Muscle layer of colon (tissue), 2 donors: ENCODE measurements at regions not wholly inside any gene's neighbourhood (a gene's known extent, or its start where the extent isn't known, plus 50 kb on each side); places are given as distances from the start of the nearest gene placed in this dataset.
"Not testable (repeated sequence)": the region's sequence is repeated elsewhere in the genome, so short reads cannot be mapped to it uniquely, and the experiment has no call there.

ENCODE experiments used
- H3K27ac ChIP-seq: one replicate; pipeline ENCODE4 v1.7.0; 2013; ENCODE audit warnings: low read depth, mild to moderate bottlenecking, low read length, moderate library complexity
- H3K27me3 ChIP-seq, 2 donors: one replicate each; pipeline ENCODE4 v1.7.0; 2013; ENCODE audit warnings: low read length in 2 of 2, mild to moderate bottlenecking in 2 of 2; ENCODE audit not compliant: insufficient read depth in 2 of 2, control insufficient read depth in 1 of 2
- H3K36me3 ChIP-seq: one replicate; pipeline ENCODE4 v1.7.0; 2013; ENCODE audit warnings: mild to moderate bottlenecking, low read length; ENCODE audit not compliant: insufficient read depth
- H3K4me1 ChIP-seq: one replicate; pipeline ENCODE4 v1.7.0; 2013; ENCODE audit warnings: mild to moderate bottlenecking, low read length; ENCODE audit not compliant: insufficient read depth
- H3K4me3 ChIP-seq, 2 donors: one replicate each; pipeline ENCODE4 v1.7.0; 2013; ENCODE audit warnings: low read length in 2 of 2, low read depth in 1 of 2, mild to moderate bottlenecking in 1 of 2, moderate library complexity in 1 of 2
- H3K9ac ChIP-seq: one replicate; pipeline ENCODE4 v1.7.0; 2013; ENCODE audit warnings: low read length
- H3K9me3 ChIP-seq: one replicate; pipeline ENCODE4 v1.7.0; 2013; ENCODE audit warnings: mild to moderate bottlenecking, low read length
- donor health status: abdominal sarcoma.
- donor health status: Adenocarcinoma of cecum.

- H3K27me3 ChIP-seq, H3K9ac ChIP-seq, H3K36me3 ChIP-seq, H3K9me3 ChIP-seq, H3K27ac ChIP-seq, H3K4me1 ChIP-seq, H3K4me3 ChIP-seq: not testable (repeated sequence)
These were observed 102.8 kb upstream of the KCNMA1 start for GRCh38 chr10:77740396-77740795.

- no peak overlapping the region for H3K27ac ChIP-seq
- H3K4me3 ChIP-seq = no peak overlapping the region
- H3K36me3 ChIP-seq = no peaks in the 10 kb centered on the region
- H3K9me3 ChIP-seq = no peaks in the 10 kb centered on the region
- no peak overlapping the region for H3K9ac ChIP-seq
- no peaks in the 10 kb centered on the region for H3K4me1 ChIP-seq
- H3K27me3 ChIP-seq = no peaks in the 10 kb centered on the region
These were observed 101.0 kb upstream of the KCNMA1 start for GRCh38 chr10:77738496-77739158.

GRCh38 chr10:77737608-77738007 is 100.0 kb upstream of the KCNMA1 start:
- Histone ChIP-seq H3K4me3 (no peak overlapping the region), H3K36me3 (no peaks in the 10 kb centered on the region), H3K9me3 (no peaks in the 10 kb centered on the region), H3K4me1 (no peaks in the 10 kb centered on the region), H3K9ac (no peak overlapping the region), H3K27me3 (no peaks in the 10 kb centered on the region), H3K27ac (no peak overlapping the region)

- not testable (repeated sequence) for H3K4me1 ChIP-seq, H3K9ac ChIP-seq, H3K36me3 ChIP-seq, H3K9me3 ChIP-seq, H3K27me3 ChIP-seq, H3K4me3 ChIP-seq, H3K27ac ChIP-seq
These were observed 97.5 kb upstream of the KCNMA1 start for GRCh38 chr10:77735136-77735535.

GRCh38 chr10:77732213-77733003 is 94.8 kb upstream of the KCNMA1 start:
- Histone ChIP-seq H3K4me1 (no peaks in the 10 kb centered on the region), H3K27me3 (no peaks in the 10 kb centered on the region), H3K9me3 (no peaks in the 10 kb centered on the region), H3K4me3 (no peak overlapping the region), H3K36me3 (no peaks in the 10 kb centered on the region), H3K27ac (no peak overlapping the region), H3K9ac (no peak overlapping the region)

- H3K9me3 ChIP-seq = no peaks in the 10 kb centered on the region
- no peaks in the 10 kb centered on the region for H3K4me1 ChIP-seq
- no peaks in the 10 kb centered on the region for H3K27me3 ChIP-seq
- no peak overlapping the region for H3K27ac ChIP-seq
- no peaks in the 10 kb centered on the region for H3K36me3 ChIP-seq
- no peak overlapping the region for H3K9ac ChIP-seq
- no peak overlapping the region for H3K4me3 ChIP-seq
These were observed 89.9 kb upstream of the KCNMA1 start for GRCh38 chr10:77727481-77727880.

- no peaks in the 10 kb centered on the region for H3K36me3 ChIP-seq
- no peaks in the 10 kb centered on the region for H3K27me3 ChIP-seq
- no peak overlapping the region for H3K9ac ChIP-seq
- no peak overlapping the region for H3K4me3 ChIP-seq
- no peak overlapping the region for H3K27ac ChIP-seq
- no peaks in the 10 kb centered on the region for H3K9me3 ChIP-seq
- no peaks in the 10 kb centered on the region for H3K4me1 ChIP-seq
These were observed 89.1 kb upstream of the KCNMA1 start for GRCh38 chr10:77726732-77727131.

- H3K9me3 ChIP-seq = no peaks in the 10 kb centered on the region
- no peak overlapping the region for H3K9ac ChIP-seq
- no peaks in the 10 kb centered on the region for H3K36me3 ChIP-seq
These were observed 88.7 kb upstream of the KCNMA1 start for GRCh38 chr10:77726301-77726700.

GRCh38 chr10:77724820-77725219 is 87.2 kb upstream of the KCNMA1 start:
- Histone ChIP-seq H3K36me3 (no peaks in the 10 kb centered on the region), H3K9me3 (no peaks in the 10 kb centered on the region), H3K9ac (no peak overlapping the region), H3K27me3 (no peaks in the 10 kb centered on the region), H3K4me3 (no peak overlapping the region), H3K27ac (no peak overlapping the region), H3K4me1 (no peaks in the 10 kb centered on the region)

More at GRCh38 chr10:77726301-77726700, 88.7 kb upstream of the KCNMA1 start:
- H3K27me3 ChIP-seq = no peaks in the 10 kb centered on the region
- no peak overlapping the region for H3K4me3 ChIP-seq
- no peaks in the 10 kb centered on the region for H3K4me1 ChIP-seq
- no peak overlapping the region for H3K27ac ChIP-seq

GRCh38 chr10:77723376-77723775 is 85.8 kb upstream of the KCNMA1 start:
- H3K4me1 ChIP-seq = no peaks in the 10 kb centered on the region
- H3K9me3 ChIP-seq = no peaks in the 10 kb centered on the region
- H3K36me3 ChIP-seq = no peaks in the 10 kb centered on the region
- no peaks in the 10 kb centered on the region for H3K27me3 ChIP-seq
- no peak overlapping the region for H3K4me3 ChIP-seq
- H3K27ac ChIP-seq = no peak overlapping the region
- H3K9ac ChIP-seq = no peak overlapping the region

- H3K27me3 ChIP-seq, H3K9me3 ChIP-seq, H3K36me3 ChIP-seq, H3K4me3 ChIP-seq, H3K4me1 ChIP-seq, H3K9ac ChIP-seq, H3K27ac ChIP-seq: not testable (repeated sequence)
These were observed 85.3 kb upstream of the KCNMA1 start for GRCh38 chr10:77722956-77723355.

- no peaks in the 10 kb centered on the region for H3K4me1 ChIP-seq
- no peak overlapping the region for H3K27ac ChIP-seq
- no peaks in the 10 kb centered on the region for H3K9me3 ChIP-seq
- H3K27me3 ChIP-seq = no peaks in the 10 kb centered on the region
- H3K9ac ChIP-seq = no peak overlapping the region
- no peak overlapping the region for H3K4me3 ChIP-seq
- no peaks in the 10 kb centered on the region for H3K36me3 ChIP-seq
These were observed 84.2 kb upstream of the KCNMA1 start for GRCh38 chr10:77721815-77722214.
